Body of pancreas (tissue), 4 donors: ENCODE measurements at regions not wholly inside any gene's neighbourhood (a gene's known extent, or its start where the extent isn't known, plus 50 kb on each side); places are given as distances from the start of the nearest gene placed in this dataset.

ENCODE experiments used
- CTCF ChIP-seq, 7 experiments: fragments of 450-650 bp in 4 of 7; fragments of 200-600 bp in 3 of 7; sonication (generic) in 3 of 7; IDR thresholded peaks; one replicate each; pipeline ENCODE4 v1.5.1; 2016 to 2019; ENCODE audit warnings: antibody characterized with exemption in 7 of 7
- POLR2A ChIP-seq, 3 donors: fragments of 450-650 bp; IDR thresholded peaks; one replicate each; pipeline ENCODE4 v1.6.1; 2016; ENCODE audit warnings: antibody characterized with exemption in 3 of 3, mild to moderate bottlenecking in 2 of 3

GRCh38 chr12:4825011-4825858 is 84.5 kb upstream of the KCNA1 start:
- TF ChIP-seq CTCF (IDR thresholded peaks at IDR 0.05) (no peak), POLR2A (IDR thresholded peaks at IDR 0.05) (no peak)
